LNCAP (cell line): ENCODE measurements at regions not wholly inside any gene's neighbourhood (a gene's known extent, or its start where the extent isn't known, plus 50 kb on each side); places are given as distances from the start of the nearest gene placed in this dataset.

Experiments
- CTCF ChIP-seq: fragments of 450-650 bp; IDR thresholded peaks from 2 replicates; pipeline ENCODE4 v1.5.1; 2017; ENCODE audit warnings: mild to moderate bottlenecking

DNA sequence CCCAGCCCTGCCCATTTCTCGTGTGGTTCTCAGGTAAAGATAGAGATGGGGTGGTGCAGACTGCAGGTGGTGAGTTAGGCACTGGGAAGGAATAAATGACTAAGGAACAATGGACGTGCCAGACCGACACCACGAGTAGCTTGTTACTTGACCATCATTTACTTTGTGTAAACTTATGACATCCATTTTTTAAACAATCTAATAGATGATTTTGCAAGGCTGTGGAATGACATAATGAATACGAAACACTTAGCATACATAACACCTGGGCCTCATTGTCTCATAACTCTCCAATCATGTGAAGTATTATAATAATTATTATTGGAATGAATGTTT is 137.3 kb upstream of the CPEB2 start:
- no peak for TF ChIP-seq CTCF

DNA sequence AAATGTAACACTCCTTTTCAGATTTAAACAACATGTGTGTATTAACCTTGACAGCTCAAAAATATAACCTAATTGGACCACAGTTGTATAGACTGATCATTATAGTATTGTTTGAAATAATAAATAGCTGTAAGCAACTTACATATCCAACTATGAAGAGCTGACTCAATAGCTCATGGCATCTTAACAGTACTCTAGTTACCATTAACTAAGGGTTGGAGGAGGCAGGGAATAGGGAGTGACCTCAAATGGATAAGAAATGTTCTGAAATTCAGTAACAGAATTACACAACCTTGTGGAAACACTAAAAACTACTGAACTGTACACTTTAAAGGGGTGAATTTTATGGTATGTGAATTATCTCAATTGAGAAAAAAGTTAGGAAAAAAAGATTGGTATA is 136.5 kb upstream of the CPEB2 start:
- TF ChIP-seq CTCF, result no peak

GRCh38 chr4:14867847-14868246 is 134.4 kb upstream of the CPEB2 start:
- TF ChIP-seq CTCF, result no peak

DNA sequence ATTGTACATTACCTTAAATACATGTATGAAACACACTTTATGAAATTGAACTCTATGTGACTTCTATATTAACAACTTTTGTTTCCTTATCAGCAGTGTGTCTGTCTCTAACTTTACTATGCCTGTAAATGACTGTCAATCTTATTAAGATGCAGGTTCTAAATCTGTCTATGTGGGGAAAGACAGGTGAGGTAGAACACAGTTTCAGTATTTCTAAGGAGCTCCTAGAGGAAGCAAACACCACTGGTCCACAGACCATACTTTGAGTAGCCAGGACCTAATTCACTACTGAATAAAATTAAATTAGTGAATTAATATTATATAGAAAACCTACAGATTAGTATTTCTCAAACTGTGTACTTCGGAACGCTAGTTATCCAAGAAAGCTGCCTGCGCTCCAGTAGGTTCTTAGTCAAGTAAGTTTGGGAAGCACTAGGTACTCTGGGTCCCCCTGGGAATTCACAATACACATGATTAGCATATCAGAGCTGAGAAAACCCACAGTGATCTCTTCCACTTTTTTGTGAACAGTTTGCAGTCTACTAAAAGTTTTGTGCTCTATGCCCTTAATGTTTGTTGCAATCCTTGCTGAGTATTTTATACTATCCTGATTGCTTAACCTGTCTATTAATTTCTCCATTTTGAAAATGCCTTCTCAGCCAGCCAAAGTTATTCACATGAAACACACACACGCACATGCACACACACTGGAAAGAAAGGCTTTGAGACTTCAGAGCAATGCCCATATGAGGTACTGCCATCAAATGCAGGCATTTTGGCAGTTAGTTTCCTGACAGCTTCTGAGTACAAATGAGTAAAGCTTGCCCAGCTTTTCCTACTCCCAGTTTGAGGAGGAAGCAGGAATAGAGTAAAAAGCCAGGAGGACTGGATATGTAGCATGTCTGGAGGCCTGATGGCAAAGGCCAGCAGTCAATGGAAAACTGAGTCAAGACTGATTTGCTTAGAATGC is 133.6 kb upstream of the CPEB2 start:
- no peak for TF ChIP-seq CTCF

DNA sequence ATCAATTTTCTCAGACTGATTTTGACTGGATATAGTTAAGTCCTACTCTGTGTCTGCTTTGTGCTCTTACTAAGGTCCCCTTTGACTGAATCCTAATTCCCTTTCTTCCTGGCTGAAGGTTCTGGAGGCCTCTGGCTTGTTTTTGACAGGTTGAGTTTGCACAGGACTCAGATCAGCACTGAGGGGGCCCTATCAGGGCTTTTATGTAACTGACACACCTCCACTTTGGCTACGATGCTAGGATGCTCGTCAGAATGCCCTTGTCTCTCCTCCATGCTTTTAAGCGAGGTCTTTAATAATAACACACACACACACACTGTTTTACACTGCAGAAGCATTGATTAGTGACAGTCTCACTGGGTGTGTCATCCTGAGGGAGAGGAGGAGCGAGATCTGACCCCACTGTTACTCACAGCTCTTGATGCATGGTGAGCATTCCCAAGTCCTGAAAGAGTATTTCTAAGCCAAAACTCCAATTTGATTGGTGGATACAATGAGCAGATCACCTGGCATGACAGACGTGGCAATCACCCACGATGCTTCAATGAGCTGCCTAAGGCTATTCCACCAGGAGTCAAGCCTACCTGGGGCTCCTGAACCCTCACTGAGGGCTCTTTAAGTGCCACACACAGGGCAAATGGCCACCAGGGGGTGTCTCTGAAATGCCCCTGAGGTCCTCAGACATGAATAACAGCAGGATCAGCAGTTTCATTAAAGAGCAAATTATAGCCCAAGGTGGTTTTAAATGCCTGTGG is 130.4 kb upstream of the CPEB2 start:
- TF ChIP-seq CTCF, result no peak

- no peak for TF ChIP-seq CTCF
Observed at GRCh38 chr4:14874990-14875389, 127.3 kb upstream of the CPEB2 start.

GRCh38 chr4:14877246-14878225 is 124.7 kb upstream of the CPEB2 start:
- no peak for TF ChIP-seq CTCF
